T-helper 22 cell (primary cell): ENCODE measurements at regions not wholly inside any gene's neighbourhood (a gene's known extent, or its start where the extent isn't known, plus 50 kb on each side); places are given as distances from the start of the nearest gene placed in this dataset.

Experiments
- DNase-seq: peaks from one replicate; pipeline ENCODE4 v3.0.0-alpha.2; 2020; ENCODE audit warnings: low read depth

- DNase-seq, result no peak
Measured at GRCh38 chr3:176794406-176794805, 402.9 kb downstream of the TBL1XR1 start.

GRCh38 chr3:176789947-176790346 lies 407.3 kb downstream of the TBL1XR1 start:
- DNase-seq, result no peak

DNA sequence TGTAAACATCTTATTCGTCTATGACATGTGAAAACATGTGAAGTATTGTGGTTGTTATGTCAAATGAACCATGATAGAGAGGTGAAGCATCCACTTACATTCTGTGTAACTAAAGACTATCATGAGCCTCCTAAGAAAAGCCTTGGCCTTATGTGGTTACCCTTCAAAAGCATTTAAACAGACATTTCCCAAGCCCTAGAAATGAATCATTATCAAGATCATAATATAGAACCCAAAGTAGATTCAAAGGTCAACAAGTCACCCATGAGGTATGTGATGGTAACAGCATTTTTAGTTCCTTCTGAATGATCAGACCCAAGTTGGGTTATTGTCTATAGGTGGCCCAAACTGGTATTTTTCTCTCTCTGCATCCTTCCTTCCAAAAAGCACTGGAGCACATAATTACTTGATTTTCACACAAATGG lies 408.0 kb downstream of the TBL1XR1 start:
- no peak for DNase-seq

- no peak for DNase-seq
Measured at GRCh38 chr3:176787506-176787905, 409.8 kb downstream of the TBL1XR1 start.

GRCh38 chr3:176785171-176785570 lies 412.1 kb downstream of the TBL1XR1 start:
- DNase-seq, result no peak

DNA sequence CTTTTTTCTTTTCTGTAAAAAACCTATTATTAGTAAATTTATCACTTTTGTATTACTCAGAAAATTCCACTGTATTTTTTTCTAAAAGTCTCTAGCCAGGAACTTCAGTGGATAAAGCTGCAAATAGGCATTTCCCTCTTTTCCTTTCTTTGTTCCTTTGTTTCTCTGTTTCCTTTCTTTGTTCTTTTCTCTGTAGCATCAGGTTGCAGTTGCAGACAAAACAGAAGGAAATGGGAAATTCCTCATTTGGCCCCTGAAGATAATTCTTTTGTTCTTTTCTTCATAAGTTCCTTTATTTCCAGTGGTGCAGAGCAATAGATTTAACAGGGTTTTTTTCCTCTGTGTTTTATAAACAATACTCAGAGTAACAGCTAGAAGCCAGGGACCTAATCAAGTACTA lies 416.5 kb downstream of the TBL1XR1 start:
- DNase-seq, result no peak

GRCh38 chr3:176776622-176777175 lies 420.6 kb downstream of the TBL1XR1 start:
- no peak for DNase-seq

- DNase-seq, result no peak
Measured at GRCh38 chr3:176769547-176770190, 427.6 kb downstream of the TBL1XR1 start.

- DNase-seq, result no peak
Measured at GRCh38 chr3:176767385-176767784, 429.9 kb downstream of the TBL1XR1 start.

DNA sequence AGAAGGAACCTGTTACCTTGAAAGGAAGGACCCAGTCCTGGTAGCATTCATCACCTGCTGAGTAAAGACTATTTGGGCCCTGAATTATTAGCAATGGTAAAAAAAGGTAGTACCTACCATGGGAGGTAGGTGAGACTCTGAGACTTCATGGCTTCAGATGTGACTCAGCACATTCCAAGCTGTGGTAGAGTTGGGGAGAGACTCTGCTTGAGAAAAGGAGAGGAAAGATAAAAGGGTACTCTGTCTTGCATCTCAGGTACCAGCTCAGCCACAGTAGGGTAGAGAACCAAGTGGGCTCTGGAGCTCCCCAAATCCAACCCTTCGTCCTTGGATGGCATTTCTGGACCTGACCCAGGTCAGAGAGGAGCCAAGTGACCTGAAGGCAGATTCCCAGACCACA lies 430.4 kb downstream of the TBL1XR1 start:
- DNase-seq, result no peak

DNA sequence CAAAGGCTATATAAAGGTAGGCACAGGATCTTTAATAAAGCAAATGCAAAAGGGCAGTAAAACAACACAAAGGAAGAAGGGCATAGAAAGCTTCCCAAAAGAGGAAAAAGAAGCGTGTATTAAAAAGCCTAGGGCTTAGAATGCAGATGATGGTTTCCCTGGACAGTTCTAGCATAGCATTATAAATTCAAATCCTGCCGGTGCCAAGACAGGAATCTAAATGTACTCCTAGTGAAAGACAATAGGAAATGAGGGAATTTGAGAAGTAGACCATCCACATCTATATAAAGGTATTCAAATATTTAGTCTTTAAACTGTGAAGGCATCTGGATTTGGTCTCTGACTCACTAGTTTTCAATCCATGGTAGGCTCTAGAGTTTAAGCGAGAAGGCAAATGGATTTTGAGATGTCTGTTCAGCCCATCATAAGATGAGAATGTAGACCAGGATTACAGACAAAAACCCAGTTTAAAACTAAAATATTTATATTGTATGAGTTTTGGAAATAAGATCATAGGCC lies 431.8 kb downstream of the TBL1XR1 start:
- DNase-seq, result no peak

- DNase-seq, result no peak
Measured at GRCh38 chr3:176759815-176760506, 437.3 kb downstream of the TBL1XR1 start.

GRCh38 chr3:176757429-176757828 lies 439.9 kb downstream of the TBL1XR1 start:
- DNase-seq, result no peak

GRCh38 chr3:176755977-176756376 lies 441.3 kb downstream of the TBL1XR1 start:
- DNase-seq, result no peak

DNA sequence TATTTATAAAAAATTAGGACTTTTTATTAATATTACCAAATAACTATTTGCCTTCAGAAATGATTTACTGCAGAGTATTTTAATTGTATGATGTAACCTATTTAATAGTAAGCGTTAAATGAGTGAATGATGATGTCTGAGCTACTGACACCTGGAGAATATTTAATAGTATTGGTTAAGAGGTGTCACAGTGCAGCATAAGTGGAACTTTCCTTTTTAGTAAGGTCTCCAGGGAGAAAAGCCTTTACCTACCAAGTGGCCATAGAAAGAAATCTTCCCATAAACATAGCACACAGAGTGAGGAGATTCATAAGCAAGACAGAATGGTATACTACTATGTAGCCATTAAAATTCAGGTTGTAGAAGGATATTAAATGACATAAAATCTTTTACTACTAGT lies 441.7 kb downstream of the TBL1XR1 start:
- DNase-seq, result no peak

- DNase-seq, result no peak
Measured at GRCh38 chr3:176741664-176742047, 455.6 kb downstream of the TBL1XR1 start.

DNA sequence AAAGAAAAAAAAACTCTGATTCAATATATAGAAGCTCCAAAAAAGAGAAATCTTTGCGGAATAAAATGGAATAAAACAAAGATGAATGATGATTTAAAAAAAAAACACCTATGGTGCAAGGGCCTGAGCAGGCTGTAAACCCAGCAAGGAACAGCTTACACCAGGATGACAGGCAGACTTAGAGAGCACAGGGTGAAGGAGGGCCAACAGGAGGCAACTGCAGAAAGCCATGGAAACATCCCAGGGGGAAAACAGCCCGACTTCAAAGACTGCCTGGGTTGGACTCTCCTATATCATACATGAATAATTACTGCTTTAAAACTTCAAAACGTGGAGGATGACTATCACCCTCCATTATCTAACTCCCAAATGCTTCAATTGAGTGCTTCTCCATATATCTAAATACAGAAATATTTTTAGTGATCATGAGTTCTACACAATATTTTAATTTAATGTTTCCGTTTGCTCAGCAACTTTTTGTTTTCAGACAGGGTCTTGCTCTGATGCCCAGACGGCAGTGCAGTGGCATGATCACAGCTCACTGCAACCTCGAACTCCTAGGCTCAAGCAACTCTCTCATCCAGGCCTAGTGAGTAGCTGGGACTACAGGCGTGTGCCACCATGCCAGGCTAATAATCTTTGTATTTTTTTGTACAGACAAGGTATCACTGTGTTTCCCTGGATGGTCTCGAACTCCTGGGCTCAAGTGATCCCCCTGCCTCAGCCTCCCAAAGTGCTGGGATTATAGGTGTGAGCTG lies 456.2 kb downstream of the TBL1XR1 start:
- DNase-seq, result no peak

GRCh38 chr3:176739159-176739558 lies 458.1 kb downstream of the TBL1XR1 start:
- DNase-seq, result no peak

DNA sequence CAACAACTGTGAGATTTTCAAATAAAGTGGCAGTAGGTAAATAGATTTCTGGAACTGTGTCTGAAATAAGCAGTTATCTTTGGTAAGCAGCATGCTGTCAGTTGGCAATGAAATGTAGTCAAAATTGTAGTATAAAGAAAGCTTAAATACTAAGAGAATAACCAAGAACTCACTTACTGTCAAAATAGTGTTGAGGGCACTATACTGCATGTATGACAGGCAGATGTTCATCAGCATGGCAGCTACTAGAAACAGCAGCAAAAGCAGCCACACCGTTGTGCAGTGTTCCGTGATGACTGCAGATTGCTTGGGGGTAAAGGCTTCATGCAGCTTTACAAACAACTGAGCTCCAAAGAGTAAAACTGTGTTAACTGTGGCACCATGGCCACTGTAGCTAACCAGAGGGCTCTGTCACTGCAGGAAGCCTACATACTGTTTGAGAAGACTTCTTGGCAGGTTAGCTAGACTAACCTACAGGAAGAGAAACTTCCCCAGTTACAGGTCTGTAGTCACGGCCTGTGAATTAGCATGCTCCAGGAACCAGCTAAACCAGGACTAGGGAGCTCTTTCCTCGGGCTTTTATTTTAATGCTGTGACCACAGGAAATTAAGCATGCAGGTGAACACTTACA lies 459.7 kb downstream of the TBL1XR1 start:
- no peak for DNase-seq

DNA sequence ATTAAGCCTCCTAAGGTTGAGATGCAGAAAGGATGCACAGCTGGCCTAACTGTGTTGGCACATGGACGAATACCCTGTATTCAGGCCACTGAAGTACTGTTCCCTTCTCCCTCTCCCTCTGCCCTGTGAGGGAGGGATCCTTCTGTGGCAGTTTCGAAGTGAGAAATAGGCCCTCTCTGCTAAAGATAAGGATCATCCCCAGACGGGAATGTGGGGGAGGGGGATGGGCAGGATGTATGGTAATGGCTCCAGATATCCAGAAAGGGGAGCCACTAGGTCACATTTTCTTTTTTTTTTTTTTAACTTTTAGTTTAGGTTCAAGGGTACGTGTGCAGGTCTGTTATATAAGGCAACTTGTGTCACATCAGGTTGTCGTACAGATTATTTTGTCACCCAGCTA lies 463.1 kb downstream of the TBL1XR1 start:
- DNase-seq, result no peak

DNA sequence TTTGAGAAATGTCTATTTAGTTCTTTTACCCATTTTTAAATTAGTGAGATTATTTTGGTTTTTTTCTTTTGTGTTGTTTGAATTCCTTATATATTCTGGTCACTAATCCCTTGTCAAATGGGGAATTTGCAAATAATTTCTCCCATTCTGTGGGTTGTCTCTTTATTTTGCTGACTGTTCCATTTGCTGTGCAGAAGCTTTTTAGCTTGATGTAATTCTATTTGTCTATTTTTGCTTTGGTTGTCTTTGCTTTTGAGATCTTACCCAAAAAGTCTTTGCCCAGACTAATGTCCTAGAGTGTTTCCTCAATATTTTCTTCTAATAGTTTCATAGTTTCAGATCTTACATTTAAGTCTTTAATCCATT lies 472.9 kb downstream of the TBL1XR1 start:
- no peak for DNase-seq

- no peak for DNase-seq
Measured at GRCh38 chr3:176723758-176724393, 473.4 kb downstream of the TBL1XR1 start.
